Mesothelial cell of epicardium (in vitro differentiated cells): ENCODE measurements at regions not wholly inside any gene's neighbourhood (a gene's known extent, or its start where the extent isn't known, plus 50 kb on each side); places are given as distances from the start of the nearest gene placed in this dataset.

Experiments used
- DNase-seq, 2 experiments: peaks; one replicate each; pipeline ENCODE4 v3.0.0; 2021; ENCODE audit warnings: low spot score in 2 of 2; ENCODE audit not compliant: unreplicated experiment in 2 of 2
- H3K27ac Mint-ChIP-seq: 2 replicates; pipeline ENCODE4 v1.8.0; 2021; ENCODE audit warnings: mixed read lengths
- H3K27me3 Mint-ChIP-seq: 2 replicates; pipeline ENCODE4 v1.8.0; 2021; ENCODE audit warnings: low read depth, mixed read lengths
- H3K36me3 Mint-ChIP-seq: 2 replicates; pipeline ENCODE4 v1.8.0; 2021; ENCODE audit warnings: mixed read lengths
- H3K4me1 Mint-ChIP-seq: 2 replicates; pipeline ENCODE4 v1.8.0; 2021; ENCODE audit warnings: mixed read lengths
- H3K4me3 Mint-ChIP-seq: 2 replicates; pipeline ENCODE4 v1.8.0; 2021; ENCODE audit warnings: mild to moderate bottlenecking, moderate library complexity, mixed read lengths
- H3K9me3 Mint-ChIP-seq: 2 replicates; pipeline ENCODE4 v1.8.0; 2021; ENCODE audit warnings: mixed read lengths
- TF ChIP-seq, protein P1 (sequence below): fragments of 200-600 bp; sonication (generic); IDR thresholded peaks from one replicate; pipeline ENCODE4 v1.5.0; 2021; ENCODE audit warnings: antibody characterized with exemption; ENCODE audit not compliant: unreplicated experiment

DNA sequence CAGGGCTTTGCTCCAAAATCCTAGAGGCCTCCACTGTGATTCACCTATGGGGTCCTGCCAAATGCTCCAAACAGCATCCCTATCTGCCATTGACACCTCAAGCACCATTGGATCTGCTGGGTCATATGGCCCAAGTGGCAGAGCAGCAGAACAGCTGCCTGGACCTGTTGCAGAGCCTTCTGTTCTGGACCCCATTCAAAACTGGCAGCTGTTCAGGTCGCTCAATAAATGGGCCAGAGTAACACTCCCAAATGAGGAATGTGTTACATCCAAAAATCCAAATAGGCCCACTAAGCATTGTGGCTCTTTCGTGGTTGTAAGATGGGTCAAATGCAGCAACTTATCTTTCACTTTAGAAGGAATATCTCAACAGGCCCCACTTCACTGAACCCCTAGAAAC, 783.6 kb downstream of the DCDC2C start:
- H3K27me3 Mint-ChIP-seq = no peaks in the 10 kb centered on the region
- H3K36me3 Mint-ChIP-seq = no peaks in the 10 kb centered on the region

DNA sequence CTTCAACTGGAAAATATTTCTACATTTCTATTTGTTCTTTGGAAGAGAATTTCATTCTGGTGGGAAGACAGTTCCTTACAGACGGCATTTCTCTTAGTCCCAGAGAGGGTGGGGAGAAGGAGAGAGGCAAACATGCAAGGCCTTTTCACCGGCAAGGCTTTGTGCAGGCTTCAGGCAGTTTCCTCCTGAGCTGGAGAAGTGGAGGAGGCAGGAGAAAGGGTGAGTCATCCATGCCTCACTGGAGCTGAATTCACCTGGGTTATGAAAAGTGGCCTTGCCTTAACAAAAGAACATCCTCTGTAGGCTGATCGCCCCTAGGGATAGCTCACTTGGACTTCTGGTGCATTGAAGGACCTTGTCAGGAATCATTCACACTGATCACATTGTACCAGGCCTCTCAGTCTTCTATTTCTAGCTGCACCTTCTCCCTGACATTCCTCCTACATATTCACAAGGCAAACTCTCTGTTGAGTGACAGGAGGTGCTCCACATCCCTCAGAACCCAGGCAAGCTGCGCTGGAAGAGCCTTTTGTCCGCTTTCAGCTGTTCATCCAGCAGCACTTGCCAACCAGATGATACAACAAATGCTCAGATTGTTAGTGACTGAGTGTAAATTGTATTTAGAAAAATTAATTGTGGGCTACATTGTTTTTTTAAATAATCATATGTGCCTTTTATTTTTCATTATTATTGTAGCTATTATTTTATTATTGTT, 796.1 kb downstream of the DCDC2C start:
- Mint-ChIP-seq H3K4me3 (no peak overlapping the region), H3K9me3 (no peaks in the 10 kb centered on the region), H3K4me1 (no peaks in the 10 kb centered on the region), H3K27ac (no peak overlapping the region), H3K36me3 (no peaks in the 10 kb centered on the region), H3K27me3 (no peaks in the 10 kb centered on the region)
- no peak for DNase-seq
- TF ChIP-seq, protein P1, sequence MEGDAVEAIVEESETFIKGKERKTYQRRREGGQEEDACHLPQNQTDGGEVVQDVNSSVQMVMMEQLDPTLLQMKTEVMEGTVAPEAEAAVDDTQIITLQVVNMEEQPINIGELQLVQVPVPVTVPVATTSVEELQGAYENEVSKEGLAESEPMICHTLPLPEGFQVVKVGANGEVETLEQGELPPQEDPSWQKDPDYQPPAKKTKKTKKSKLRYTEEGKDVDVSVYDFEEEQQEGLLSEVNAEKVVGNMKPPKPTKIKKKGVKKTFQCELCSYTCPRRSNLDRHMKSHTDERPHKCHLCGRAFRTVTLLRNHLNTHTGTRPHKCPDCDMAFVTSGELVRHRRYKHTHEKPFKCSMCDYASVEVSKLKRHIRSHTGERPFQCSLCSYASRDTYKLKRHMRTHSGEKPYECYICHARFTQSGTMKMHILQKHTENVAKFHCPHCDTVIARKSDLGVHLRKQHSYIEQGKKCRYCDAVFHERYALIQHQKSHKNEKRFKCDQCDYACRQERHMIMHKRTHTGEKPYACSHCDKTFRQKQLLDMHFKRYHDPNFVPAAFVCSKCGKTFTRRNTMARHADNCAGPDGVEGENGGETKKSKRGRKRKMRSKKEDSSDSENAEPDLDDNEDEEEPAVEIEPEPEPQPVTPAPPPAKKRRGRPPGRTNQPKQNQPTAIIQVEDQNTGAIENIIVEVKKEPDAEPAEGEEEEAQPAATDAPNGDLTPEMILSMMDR = no peak

More for the DNA sequence above, 783.6 kb downstream of the DCDC2C start:
- Mint-ChIP-seq H3K4me1 (no peaks in the 10 kb centered on the region), H3K9me3 (peaks cover 44% of the 10 kb centered on the region), H3K4me3 (no peak overlapping the region), H3K27ac (no peak overlapping the region)
- TF ChIP-seq, protein P1 = no peak
- no peak for DNase-seq

DNA sequence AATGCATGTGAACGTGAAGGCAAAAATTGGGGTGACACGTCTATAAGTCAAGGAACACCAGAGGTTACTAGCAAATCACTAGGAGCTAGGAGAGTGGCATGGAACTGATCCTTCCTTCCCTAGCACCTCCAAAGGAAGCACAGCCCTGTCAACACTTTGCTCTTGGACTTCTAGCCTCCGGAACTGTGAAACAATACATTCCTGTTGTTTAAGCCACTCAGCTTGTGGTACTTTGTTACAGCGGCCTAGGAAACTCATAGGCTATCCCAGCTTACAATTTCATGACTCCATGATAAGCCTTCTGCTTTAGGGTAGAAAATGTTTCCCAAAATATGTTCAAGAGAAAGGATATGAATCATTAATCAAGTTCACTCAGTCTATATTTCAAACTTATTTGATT, 798.1 kb downstream of the DCDC2C start:
- DNase-seq = no peak
- no peaks in the 10 kb centered on the region for H3K27me3 Mint-ChIP-seq
- peaks cover 10% of the 10 kb centered on the region for H3K4me1 Mint-ChIP-seq
- no peaks in the 10 kb centered on the region for H3K9me3 Mint-ChIP-seq
- H3K36me3 Mint-ChIP-seq = no peaks in the 10 kb centered on the region
- TF ChIP-seq, protein P1 = no peak
- no peak overlapping the region for H3K27ac Mint-ChIP-seq
- H3K4me3 Mint-ChIP-seq = no peak overlapping the region

DNA sequence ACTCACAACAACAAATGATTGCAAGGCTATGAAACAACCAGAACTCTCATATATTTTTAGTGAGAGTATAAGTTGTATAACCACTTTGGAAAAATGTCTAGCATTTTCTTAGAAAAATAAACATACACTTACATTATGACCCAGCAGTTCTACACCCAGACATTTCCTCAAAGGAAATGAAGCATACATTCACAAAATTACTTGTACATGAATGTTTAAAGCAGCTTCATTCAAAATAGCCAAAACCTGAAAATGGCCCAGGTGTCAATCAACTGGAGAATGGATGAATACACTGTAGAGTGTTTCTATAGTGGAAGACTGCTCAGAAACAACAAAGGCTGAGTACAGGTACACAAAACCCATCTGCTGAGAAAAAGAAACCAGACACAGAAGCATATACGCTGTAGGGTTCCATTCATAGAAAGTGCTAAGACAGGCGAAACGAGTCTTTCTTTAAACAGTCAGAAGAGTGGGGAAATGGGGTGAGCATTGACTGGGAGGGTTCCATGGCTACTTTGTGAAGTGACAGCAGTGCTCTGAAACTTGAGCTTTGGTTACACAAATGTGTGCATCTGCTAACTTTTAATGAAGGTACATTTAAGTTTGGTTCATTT, 799.0 kb downstream of the DCDC2C start:
- no peak overlapping the region for H3K27ac Mint-ChIP-seq

DNA sequence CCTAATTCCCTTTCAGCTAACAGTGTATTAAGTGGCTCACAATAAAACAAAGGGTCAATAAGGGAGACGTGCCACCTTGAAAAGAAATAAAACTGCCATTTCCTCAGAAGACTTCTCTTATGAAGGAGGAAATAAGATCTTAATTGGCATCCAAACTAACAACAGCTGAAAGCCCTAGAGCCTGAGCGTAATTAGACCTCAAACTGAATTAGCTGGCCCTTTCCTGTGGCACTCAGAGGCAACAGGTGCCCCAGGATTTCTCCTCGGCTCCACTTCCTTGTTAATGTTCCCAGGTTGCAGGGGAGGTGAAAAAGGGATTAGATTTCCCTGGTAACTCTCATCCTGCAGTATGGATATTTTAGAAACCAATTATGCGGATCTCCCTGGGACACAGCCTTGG, 804.3 kb downstream of the DCDC2C start:
- no peaks in the 10 kb centered on the region for H3K36me3 Mint-ChIP-seq
- no peaks in the 10 kb centered on the region for H3K27me3 Mint-ChIP-seq
- peaks cover 4% of the 10 kb centered on the region for H3K9me3 Mint-ChIP-seq
- DNase-seq = no peak
- no peak overlapping the region for H3K4me3 Mint-ChIP-seq
- TF ChIP-seq, protein P1 = no peak
- no peak overlapping the region for H3K27ac Mint-ChIP-seq
- peaks cover 18% of the 10 kb centered on the region for H3K4me1 Mint-ChIP-seq

More for the DNA sequence above, 799.0 kb downstream of the DCDC2C start:
- TF ChIP-seq, protein P1 = no peak
- Mint-ChIP-seq H3K9me3 (no peaks in the 10 kb centered on the region), H3K4me3 (no peak overlapping the region), H3K27me3 (no peaks in the 10 kb centered on the region), H3K4me1 (peaks cover 16% of the 10 kb centered on the region), H3K36me3 (no peaks in the 10 kb centered on the region)
- DNase-seq = no peak
